Peyer's patch (tissue), 4 donors: ENCODE measurements at regions not wholly inside any gene's neighbourhood (a gene's known extent, or its start where the extent isn't known, plus 50 kb on each side); places are given as distances from the start of the nearest gene placed in this dataset.

Experiments
- DNase-seq, 3 donors: peaks; one replicate each; pipeline ENCODE4 v3.0.0-alpha.2; 2017 to 2019
- H3K27ac ChIP-seq, 4 donors: fragments of 200-600 bp; sonication (generic); one replicate each; pipeline ENCODE4 v1.5.1; 2016 to 2019
- H3K27me3 ChIP-seq, 2 donors: fragments of 200-600 bp; sonication (generic); one replicate each; pipeline ENCODE4 v1.5.1; 2019
- H3K36me3 ChIP-seq, 3 donors: fragments of 200-600 bp; sonication (generic); one replicate each; pipeline ENCODE4 v1.5.1; 2016 to 2019
- H3K4me1 ChIP-seq, 4 donors: fragments of 200-600 bp; sonication (generic); one replicate each; pipeline ENCODE4 v1.5.1; 2016 to 2019
- H3K4me3 ChIP-seq, 4 donors: fragments of 200-600 bp; sonication (generic); 1 replicate in 3 of 4; 2 replicates in 1 of 4; pipeline ENCODE4 v1.5.1; 2016 to 2019; ENCODE audit warnings: mild to moderate bottlenecking in 1 of 4
- H3K9me3 ChIP-seq, 4 donors: fragments of 200-600 bp; sonication (generic); one replicate each; pipeline ENCODE4 v1.5.1; 2016 to 2019; ENCODE audit warnings: mild to moderate bottlenecking in 1 of 4
- POLR2A ChIP-seq, 2 donors: fragments of 450-650 bp; IDR thresholded peaks; one replicate each; pipeline ENCODE4 v1.5.1; 2017; ENCODE audit warnings: antibody characterized with exemption in 2 of 2, mild to moderate bottlenecking in 2 of 2, moderate library complexity in 2 of 2
- TF ChIP-seq, protein P1 (sequence below), 6 experiments: fragments of 450-650 bp in 4 of 6; fragments of 200-600 bp in 2 of 6; sonication (generic) in 1 of 6; IDR thresholded peaks; one replicate each; pipeline ENCODE4 v1.5.1; 2017 to 2019; ENCODE audit warnings: antibody characterized with exemption in 6 of 6, mild to moderate bottlenecking in 3 of 6, moderate library complexity in 1 of 6

DNA sequence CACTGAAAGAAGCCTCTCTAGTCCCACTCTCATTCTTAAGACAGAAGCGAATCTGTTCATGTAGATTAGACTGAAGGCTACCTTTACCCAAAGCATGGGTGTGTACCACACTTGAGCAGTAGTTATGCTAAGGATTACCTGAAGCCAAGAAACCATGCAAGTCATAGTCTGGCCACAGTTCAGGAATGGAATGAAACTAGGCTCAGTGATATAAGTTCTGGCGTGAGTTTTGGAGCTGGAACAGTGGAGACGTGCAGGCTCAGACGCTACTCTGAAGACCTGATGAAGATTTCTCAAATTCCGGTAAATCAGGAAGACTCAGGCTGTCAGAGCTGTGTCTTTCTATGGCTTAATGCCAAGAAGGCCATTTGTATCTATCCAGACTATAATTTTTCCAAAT, 219.9 kb downstream of the HDGFL1 start:
- Histone ChIP-seq H3K4me3 (no peak overlapping the region), H3K27me3 (no peaks in the 10 kb centered on the region), H3K36me3 (no peaks in the 10 kb centered on the region), H3K27ac (no peak overlapping the region), H3K9me3 (no peaks in the 10 kb centered on the region), H3K4me1 (no peaks in the 10 kb centered on the region)
- no peak for TF ChIP-seq POLR2A (IDR thresholded peaks at IDR 0.05)
- TF ChIP-seq, protein P1, sequence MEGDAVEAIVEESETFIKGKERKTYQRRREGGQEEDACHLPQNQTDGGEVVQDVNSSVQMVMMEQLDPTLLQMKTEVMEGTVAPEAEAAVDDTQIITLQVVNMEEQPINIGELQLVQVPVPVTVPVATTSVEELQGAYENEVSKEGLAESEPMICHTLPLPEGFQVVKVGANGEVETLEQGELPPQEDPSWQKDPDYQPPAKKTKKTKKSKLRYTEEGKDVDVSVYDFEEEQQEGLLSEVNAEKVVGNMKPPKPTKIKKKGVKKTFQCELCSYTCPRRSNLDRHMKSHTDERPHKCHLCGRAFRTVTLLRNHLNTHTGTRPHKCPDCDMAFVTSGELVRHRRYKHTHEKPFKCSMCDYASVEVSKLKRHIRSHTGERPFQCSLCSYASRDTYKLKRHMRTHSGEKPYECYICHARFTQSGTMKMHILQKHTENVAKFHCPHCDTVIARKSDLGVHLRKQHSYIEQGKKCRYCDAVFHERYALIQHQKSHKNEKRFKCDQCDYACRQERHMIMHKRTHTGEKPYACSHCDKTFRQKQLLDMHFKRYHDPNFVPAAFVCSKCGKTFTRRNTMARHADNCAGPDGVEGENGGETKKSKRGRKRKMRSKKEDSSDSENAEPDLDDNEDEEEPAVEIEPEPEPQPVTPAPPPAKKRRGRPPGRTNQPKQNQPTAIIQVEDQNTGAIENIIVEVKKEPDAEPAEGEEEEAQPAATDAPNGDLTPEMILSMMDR (IDR thresholded peaks at IDR 0.05): no peak
- DNase-seq: no peak

DNA sequence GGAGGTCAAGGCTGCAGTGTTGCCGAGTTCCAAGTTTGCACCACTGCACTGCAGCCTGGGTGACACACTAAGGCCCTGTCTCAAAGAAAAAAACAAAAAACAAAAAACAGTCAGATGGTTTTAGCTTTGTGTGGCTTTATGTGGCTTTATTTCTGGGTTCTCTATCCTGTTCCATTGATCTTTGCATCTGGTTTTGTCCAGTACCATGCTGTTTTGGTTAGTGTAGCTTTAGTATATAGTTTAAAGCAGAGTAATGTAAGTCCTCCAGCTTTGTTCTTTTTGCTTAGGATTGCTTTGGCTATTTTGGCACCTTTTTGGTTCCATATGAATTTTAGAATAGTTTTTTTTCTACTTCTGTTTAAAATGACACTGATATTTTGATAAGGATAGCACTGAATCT, 225.5 kb downstream of the HDGFL1 start:
- TF ChIP-seq POLR2A (IDR thresholded peaks at IDR 0.05): no peak
- TF ChIP-seq, protein P1 (IDR thresholded peaks at IDR 0.05): no peak
- Histone ChIP-seq H3K27ac (no peak overlapping the region), H3K4me1 (no peaks in the 10 kb centered on the region), H3K4me3 (no peak overlapping the region), H3K9me3 (peaks cover 0 to 4% (median 0%) of the 10 kb centered on the region in 4 donors), H3K27me3 (no peaks in the 10 kb centered on the region), H3K36me3 (no peaks in the 10 kb centered on the region)
- DNase-seq: no peak

DNA sequence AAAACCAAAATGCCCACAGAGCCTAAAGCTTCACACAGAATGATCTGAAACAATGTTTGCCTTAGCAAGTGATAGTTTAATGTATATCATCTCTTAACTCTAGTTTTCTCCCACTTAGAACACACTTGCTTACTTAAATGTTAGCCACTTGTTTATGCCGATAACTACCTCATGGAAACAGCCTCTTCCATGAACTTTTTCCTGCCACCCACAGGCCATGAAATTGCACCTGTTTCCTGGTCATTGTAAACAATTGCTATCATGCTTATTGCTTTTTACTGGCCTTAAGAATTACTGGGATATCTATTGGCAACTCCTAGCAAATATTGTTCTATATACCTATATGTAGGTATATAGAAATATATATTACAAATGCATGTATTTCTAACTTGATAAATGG, 231.1 kb downstream of the HDGFL1 start:
- Histone ChIP-seq H3K36me3 (no peaks in the 10 kb centered on the region), H3K27ac (no peak overlapping the region), H3K9me3 (no peaks in the 10 kb centered on the region), H3K27me3 (no peaks in the 10 kb centered on the region), H3K4me3 (no peak overlapping the region), H3K4me1 (no peaks in the 10 kb centered on the region)
- DNase-seq: no peak
- TF ChIP-seq, protein P1 (IDR thresholded peaks at IDR 0.05): no peak
- no peak for TF ChIP-seq POLR2A (IDR thresholded peaks at IDR 0.05)

DNA sequence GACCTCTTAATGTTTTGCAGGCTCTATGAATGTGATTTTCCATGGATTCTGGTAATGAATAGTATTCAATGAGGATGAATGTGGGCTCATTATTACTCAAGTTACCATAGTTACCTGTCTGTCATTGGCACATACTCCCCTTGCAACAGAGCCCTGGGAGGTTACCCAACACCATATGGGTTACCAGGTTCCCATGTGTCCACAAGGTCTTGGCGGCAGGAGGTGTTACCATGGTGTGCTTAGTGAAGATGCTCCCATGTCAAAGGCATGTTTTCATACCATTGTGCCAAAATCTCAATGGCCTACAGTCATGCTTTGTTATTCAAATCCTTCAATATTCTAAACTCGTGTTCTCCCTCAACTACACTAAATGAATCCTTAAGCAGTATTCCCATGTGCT, 232.5 kb downstream of the HDGFL1 start:
- no peak for DNase-seq
- TF ChIP-seq, protein P1 (IDR thresholded peaks at IDR 0.05): no peak
- no peak for TF ChIP-seq POLR2A (IDR thresholded peaks at IDR 0.05)
- no peak overlapping the region for H3K4me3 ChIP-seq
- H3K36me3 ChIP-seq: no peaks in the 10 kb centered on the region
- no peaks in the 10 kb centered on the region for H3K4me1 ChIP-seq
- no peak overlapping the region for H3K27ac ChIP-seq
- H3K9me3 ChIP-seq: no peaks in the 10 kb centered on the region
- H3K27me3 ChIP-seq: no peaks in the 10 kb centered on the region

DNA sequence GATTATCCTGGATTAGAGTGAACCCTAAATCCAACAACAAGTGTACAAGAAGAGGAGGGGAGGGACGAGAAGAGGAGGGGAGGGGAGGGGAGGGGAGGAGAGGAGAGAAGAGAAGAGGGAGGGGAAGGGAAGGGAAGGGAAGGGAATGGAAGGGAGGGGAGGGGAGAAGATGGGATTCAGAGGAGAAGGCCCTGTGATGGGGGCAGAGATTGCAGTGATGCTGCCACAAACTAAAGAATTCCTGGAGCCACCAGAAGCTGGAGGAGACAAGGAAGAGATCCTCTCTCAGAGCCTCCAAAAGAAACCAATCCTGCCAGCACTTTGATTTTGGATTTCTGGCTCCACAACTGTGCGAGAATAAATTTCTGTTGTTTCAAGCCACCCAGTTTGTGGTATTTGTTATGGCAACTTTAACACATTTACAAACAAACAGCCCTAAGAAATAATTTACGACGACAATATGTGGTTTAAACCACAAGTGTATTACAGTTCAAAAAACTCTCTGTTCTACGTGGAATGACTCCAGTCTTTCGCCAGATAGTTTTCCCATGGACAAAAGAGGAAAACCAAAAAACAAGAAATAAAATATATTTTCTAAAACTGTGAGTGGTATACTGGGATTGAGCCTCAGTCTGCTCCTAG, 235.4 kb downstream of the HDGFL1 start:
- Histone ChIP-seq H3K27ac (no peak overlapping the region), H3K4me1 (no peaks in the 10 kb centered on the region), H3K4me3 (no peak overlapping the region), H3K36me3 (no peaks in the 10 kb centered on the region), H3K9me3 (no peaks in the 10 kb centered on the region), H3K27me3 (no peaks in the 10 kb centered on the region)
- TF ChIP-seq POLR2A (IDR thresholded peaks at IDR 0.05): no peak
- TF ChIP-seq, protein P1 (IDR thresholded peaks at IDR 0.05): no peak
- no peak for DNase-seq

DNA sequence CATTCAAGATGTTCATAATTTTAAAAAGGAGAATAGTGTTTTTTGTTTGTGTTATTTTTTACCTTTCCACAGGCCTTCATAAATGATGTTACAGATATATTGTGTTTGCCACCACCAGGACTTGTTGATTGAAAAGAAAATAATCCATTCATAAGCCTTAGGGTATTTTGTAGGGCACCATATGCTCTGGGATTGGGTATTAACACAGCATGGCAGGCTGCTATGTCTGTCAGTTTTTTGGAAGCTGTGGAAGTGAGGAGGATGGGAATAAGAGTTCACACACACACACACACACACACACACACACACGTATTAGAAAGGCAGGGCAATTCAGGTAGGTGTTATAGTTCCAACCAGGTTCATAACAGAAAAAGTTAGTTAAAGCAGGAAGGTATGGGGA, 237.9 kb downstream of the HDGFL1 start:
- Histone ChIP-seq H3K9me3 (no peaks in the 10 kb centered on the region), H3K4me3 (no peak overlapping the region), H3K36me3 (no peaks in the 10 kb centered on the region), H3K27ac (no peak overlapping the region), H3K4me1 (no peaks in the 10 kb centered on the region), H3K27me3 (no peaks in the 10 kb centered on the region)
- DNase-seq: no peak
- no peak for TF ChIP-seq POLR2A (IDR thresholded peaks at IDR 0.05)
- TF ChIP-seq, protein P1 (IDR thresholded peaks at IDR 0.05): no peak
